ENCODE measurements at regions not wholly inside any gene's neighbourhood (a gene's known extent, or its start where the extent isn't known, plus 50 kb on each side); places are given as distances from the start of the nearest gene placed in this dataset.

DNA sequence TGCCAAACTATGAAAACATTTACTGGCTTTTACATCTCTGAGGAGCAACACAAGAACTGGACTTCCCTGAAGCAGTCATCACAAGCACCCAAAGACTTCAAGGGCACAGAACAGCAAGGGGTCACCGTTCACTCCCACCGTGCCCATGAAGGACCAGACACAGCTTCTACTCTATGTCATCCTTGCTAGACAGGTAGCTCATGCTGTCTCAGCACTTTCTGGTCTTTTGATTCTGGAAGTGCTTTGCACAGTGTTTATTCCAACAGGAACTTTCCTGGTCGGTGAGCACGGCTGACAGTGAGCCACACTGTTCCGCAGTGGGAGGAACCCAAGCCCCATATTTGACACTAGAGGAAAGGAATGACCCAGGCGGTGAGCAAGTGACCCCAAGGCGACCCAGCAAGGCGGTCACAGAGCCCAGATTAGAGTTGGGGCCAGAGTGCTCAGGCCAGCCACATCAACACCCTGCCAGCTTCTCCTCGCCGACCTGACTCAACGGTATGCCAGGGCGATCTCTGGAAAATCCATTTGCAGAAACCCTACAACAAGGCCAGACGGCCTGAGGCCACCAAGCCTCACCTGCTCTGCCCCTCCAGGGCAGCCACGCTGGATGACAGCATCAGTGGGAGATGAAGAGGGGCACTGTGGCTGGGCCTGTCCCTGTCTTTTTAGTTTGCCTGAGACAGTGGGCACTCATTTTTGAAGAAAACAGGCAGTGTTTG lies 318.6 kb downstream of the TCERG1L start:
- no peak for DNase-seq

DNA sequence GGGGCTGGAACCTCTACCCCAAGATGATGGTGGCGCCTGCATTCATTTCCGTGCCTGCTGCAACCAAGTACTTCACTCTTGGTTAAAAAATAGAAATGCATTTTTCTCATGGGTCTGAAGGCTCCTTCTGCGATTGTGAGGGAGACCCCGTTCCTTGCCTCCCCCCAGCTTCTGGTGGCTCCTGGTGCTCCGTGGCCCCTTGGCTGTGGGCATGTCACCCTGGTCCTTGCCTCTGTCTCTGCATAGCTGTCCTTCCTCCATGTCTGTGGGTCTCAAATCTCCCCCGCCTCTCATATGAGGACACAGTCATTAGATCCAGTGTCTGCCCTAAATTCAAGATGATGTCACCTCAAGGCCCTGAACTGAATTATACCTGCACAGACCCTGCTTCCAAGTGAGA lies 317.9 kb downstream of the TCERG1L start:
- DNase-seq: no peak

DNA sequence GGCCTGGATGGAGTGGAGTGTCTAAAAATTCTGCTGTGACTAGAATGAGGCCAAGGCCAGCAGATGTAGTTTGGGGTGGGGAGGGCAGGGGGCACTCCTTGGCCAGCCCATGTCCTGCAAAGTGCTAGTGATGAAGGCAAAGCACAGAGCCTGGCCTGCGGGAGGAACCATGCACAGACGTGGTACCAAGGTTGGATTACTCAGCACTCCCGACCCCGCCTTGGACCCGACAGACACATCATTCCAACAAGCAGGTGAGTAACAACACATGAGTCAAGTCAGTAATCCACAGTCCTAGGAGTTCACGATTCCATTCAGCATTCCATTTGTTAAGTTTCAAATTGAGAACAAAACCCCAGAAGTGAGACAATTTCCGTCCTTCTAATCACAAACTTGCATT lies 317.3 kb downstream of the TCERG1L start:
- no peak for DNase-seq

DNA sequence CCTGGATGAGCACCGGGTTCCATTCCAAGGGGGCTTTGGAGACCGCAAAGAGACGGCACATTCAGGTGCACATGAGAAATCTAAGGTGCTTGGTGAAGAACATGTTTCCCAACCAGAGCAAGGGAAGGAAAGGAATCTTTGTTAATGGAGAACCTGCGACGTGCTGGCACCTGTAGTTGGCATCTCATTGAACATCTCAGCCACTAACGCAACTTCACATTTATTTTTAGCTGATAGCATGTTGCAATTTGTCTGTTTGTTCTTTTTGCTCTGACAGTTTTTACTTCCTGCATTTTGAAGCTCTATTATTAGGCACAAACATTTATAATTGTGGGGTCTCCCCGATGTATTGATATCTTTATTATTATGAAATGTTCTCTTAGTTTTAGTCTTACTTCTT lies 316.7 kb downstream of the TCERG1L start:
- DNase-seq: no peak

DNA sequence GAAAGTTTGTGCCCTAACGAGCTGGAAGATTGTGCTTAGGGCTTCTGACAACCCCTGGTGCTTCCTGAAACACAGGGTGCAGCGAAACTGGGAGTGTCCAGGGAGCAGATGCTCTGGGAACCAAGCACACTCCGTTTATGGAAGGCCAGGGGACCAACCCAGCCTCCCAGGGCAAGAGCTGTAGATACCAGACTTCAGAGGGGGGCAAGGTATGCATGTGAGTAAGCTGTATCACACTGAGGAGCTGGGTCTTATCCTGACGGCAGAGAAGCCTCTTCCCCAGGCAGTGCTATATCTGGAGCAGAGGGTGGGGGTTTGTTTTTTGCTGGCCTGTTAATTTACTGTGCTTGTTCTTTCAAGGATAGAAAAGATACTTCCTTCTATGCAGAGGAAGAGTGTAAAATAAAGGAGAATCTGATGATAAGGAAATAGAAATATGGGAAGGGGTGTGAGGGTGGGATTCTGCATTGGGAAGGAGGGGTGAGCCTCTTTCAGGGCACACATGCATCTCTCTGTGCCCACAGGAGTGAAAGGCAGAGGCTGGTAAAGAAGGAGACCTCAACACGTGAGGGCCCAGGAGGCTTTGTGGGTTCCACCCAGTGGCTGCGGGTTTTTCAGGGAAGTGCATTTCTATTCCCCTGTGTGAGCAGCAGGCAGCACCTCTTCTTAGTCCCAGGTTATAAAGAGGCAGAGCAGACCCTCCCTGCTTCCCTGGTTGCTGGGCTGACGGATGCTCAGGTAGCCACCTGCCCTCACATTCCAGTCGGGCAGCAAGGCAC lies 314.1 kb downstream of the TCERG1L start:
- DNase-seq: no peak

DNA sequence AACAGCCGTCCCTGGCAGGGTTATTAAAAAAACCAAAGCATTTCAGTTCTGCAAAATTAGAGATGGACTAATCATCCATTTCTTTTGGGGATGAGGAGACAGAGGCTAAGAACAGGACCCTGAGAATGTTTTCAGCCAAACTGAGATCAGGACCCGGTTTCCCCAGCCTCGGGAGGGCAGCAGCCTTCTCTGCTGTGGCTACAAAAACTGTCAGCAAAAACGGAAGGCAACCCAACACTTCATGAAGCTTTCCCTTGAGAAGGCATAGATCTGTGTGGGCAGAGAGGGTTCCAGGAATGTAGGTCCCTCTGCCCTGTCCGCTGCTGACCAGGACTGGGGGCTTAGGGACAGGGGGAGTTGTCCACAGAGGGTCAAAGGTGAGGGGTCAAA lies 313.5 kb downstream of the TCERG1L start:
- no peak for DNase-seq

DNA sequence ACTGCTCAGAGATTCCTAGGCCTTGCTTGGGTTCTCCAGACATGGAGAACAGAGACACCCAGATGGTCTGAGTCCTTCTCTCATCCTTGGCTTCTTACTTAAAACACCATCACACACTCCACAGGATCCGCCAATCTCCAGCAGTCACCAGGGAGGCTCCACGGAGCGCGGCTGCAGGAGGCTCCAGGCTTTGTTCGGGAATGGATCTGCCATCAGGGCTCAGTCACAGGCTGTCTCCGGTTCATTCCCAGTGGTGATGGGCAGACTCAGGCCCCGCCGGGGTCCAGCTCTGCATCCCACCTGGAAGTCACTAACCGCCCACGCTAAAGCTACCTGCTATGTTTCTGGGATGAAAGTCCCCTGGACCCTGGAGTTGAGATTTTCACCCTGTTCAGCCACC lies 312.9 kb downstream of the TCERG1L start:
- no peak for DNase-seq

DNA sequence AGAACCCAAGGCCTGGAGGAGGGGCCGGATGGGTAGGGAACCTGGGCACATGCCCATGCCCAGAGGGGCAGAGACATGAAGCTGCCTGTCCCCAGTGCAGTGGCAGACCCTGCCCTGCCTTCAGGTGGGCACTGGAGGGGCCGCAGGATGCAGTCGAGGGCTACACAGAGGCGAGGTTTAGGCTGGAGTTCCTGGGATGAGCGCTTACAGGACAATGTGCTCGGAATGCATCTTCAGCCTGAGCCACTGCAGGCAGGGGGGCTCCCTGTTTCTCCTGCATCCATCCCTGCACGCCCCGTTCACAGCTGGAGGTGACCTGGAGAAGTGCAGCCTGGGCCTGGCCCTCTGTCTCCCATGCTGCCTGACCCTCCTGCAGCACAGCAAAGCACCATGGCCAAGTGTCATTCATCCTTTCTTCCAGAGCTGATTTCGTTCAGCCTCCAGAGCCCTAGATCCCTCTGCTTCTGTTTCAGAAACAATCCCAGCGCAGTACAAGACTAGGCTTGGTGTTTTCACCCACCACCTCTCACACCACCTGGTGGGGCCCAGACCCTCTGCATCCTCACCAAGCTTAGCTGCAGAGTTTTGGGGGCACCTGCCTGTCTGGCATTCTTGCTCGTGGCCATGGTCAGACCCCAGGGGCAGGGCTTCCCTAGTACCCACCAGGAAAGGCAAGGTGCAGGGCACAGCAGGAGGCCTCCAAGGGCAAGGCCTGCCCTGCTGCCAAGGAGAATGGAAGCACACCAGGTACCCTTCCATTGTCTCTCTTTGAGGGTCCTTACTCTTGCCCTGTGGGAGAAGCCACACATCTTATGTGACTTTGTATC lies 311.9 kb downstream of the TCERG1L start:
- no peak for DNase-seq

DNA sequence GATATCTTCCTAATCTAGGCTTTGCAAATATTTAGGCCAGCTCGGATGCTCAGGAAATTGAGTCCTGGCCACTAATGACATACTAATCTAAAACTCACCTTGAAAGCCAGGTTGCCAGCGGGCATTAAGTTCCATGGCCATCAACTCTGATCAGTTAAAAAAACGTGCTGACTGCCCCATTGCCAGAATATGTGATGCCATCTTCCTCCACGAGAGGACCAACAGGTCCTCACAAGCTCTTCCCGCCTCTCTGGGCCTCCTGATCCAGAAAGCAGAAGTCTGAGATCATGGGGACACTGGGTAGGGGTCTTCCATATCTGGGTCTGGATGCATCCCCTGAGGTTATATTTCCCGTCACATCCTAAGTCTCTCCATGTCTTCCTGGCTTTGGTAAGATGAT lies 311.3 kb downstream of the TCERG1L start:
- DNase-seq: no peak

DNA sequence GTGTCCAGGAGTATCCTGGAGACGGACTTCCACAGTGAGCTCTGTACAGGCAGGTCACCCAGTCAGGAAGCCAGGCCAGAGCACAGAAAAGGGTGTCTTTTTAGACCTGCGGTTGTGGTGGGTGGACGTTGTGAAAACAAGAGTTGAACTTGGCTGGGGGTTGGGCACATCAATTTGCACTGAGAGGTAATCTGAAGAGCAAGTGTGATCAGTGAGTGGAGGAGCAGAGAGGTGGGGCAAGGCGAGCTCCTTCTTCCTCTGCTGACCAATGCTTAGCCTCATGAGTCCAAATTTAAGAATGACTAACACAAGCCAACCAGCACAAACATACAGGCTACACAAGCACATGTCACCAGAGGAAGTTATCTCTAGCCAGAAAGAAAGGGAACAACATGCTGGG lies 310.8 kb downstream of the TCERG1L start:
- DNase-seq: no peak

DNA sequence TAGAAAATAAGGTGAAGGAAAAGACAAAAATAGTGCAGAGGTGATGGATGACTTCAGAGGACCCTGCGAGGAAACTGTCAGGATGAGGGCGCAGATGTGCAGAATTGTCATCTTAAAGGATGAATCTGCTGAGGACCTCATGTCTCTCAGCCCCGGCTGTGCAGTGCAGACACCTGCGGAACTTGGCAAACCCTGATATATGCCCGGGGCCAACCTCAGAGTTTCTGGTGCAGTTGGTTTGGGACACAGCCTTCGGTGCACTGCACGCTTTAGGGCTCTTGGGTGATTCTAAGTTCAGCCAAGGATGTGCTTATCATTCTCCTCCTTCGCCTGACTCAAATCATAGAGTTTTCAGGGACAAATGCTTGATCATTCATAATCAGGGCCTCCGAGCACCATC lies 310.1 kb downstream of the TCERG1L start:
- no peak for DNase-seq

DNA sequence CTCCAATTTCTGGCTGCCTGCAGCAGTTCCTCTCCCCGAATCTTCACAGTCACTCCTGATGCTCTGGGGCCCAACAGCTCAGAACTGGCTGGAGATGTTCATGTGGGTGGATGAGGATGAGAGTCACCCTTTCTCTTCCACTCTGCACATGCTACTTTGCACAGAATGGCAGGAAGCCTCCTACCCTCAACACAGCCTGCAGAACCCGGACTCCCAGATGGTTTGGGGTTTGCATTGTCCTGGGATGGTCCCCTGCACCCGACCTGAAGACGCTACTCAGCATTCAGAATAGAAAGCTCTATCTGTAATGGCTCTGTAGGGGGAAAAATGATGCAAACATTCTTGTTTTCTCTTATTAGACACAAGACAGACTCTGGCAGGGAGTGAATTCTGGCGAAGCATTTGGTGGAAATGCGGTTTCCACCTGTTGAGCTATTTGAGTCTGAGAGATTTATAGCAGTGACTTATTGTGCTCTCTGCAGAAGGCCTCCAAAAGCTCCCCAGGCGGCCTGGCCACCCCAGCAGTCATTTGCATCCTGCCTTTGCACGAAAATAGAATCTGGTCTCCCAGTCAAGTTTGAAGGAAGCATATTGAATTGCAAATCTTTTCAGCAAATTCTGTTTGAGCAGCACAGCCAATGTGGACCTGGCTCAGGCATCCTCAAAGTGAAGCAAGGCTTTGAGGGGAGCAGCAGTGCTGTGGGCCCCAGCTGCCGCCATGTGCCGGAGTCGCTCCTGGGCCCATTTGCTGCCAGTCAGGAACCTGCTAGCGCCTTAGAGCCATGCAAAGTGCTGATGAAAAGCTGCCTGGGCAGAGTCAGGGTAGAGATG lies 309.3 kb downstream of the TCERG1L start:
- no peak for DNase-seq

DNA sequence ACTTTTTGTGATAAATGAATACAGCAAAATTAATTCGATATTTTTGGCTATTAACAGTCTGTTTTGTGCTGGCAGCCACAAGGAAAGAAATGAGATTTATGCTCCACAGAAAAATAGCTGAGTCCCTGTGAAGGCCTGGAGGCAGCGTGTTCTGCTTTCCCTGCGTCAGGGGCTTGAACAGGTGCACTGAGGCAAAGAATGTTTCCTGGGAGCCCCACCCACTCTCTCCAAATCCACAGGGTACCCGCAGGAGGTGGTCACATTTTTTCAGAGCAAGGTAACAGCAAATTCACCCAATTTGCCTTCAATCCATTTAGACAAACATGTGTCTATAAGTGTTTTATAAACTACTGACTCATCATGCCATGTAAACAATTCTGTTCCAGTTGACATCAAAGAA lies 308.1 kb downstream of the TCERG1L start:
- DNase-seq: no peak

DNA sequence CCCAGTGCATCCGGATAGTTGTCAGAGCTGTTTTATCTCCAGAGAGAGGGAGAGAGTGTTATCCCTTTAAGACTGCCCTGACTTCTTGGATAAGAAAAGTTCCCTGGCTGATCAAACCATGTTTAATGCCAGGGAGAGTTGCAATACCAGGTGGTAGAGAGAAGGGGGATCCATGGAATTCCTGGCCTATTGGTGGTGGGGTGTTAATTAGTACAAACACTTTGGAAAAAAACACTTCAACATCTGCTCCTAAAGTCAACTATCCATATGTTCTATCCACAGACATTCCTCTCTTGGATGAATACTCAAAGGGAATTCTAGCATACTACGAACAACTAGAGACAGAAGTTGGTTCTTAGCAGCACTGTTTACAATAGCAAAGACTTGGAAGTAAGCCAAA lies 307.2 kb downstream of the TCERG1L start:
- no peak for DNase-seq

DNA sequence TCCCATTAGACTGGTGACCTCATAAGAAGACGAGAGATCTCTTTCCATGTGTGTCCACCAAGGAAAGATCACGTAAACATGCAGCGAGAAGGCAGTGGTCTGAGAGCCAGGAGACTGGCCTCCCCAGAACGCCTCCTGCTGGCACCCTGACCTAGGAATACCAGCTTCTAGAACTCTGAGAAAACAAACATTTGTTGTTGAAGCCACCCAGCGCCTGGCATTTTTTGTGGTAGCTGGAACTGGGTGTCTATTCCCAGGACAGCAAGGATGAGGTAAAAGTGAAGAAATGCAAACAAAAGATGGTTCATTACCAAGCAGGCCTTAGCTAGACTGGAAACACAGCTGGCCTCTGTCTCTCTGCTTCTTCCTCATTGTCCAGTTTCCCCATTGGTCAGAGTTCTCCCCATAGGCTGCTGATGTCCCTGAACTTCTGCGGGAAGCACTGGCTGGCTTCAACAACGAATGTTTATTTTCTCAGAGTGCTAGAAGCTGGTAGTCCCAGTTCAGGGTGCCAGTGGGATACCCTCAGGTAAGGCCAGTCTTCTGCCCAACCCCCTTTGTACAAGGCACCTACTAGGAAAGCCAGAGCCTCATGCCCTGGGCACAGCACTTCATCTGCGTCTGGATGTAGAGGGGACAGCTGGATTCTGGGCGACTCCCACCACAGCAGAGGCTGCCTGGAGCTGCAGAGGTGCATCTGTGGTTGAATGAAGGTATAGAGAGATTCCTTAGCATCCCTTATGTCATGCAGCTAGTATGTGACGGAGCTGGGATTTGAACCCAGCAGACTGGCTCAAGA lies 304.9 kb downstream of the TCERG1L start:
- DNase-seq: no peak

DNA sequence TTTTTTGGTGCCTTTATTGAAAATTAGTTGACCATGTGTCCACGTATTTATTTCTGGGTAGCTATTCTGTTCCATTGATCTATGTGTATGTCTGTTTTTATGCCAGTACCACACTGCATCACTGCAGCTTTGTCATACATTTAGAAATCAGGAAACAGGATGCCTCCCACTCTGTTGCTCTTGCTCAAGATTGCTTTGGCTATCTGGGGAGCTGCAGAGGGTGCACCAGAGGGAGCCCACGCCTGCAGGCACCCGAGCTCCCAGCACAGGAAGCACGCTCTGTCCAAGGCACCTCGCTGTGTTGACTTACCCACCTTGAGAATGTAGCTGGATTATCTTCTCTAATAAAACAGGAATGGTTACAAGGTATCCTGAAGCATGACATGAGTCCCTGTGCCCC lies 301.7 kb downstream of the TCERG1L start:
- no peak for DNase-seq

DNA sequence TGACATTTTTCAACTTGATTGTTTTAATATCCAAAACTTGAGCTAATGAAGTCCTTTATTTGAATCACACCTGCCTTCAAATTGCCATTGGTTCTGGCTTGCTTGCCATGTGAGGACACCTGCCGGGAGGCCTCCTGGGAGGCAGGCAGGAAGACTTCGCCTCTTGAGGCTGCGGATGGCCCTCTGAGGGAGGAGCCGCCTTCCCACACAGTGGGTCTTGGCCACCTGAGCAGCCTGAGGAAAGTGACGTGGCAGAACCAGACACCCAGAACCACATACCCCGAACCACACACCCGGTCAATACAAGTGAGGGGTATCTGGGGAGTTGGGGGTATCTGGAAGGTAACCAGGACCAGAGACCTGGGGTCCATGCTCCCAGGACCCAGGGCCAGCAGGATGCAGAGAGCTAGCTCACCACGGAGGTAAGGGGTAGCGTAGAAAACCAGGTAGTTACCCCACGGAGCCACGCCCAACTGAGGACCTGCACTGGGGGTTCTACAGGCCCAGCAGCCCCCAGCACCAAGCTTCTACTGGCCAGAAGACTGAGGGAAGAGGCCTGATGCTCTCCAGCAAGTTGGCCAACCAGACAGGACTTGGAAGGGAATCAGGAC lies 300.5 kb downstream of the TCERG1L start:
- DNase-seq: no peak

DNA sequence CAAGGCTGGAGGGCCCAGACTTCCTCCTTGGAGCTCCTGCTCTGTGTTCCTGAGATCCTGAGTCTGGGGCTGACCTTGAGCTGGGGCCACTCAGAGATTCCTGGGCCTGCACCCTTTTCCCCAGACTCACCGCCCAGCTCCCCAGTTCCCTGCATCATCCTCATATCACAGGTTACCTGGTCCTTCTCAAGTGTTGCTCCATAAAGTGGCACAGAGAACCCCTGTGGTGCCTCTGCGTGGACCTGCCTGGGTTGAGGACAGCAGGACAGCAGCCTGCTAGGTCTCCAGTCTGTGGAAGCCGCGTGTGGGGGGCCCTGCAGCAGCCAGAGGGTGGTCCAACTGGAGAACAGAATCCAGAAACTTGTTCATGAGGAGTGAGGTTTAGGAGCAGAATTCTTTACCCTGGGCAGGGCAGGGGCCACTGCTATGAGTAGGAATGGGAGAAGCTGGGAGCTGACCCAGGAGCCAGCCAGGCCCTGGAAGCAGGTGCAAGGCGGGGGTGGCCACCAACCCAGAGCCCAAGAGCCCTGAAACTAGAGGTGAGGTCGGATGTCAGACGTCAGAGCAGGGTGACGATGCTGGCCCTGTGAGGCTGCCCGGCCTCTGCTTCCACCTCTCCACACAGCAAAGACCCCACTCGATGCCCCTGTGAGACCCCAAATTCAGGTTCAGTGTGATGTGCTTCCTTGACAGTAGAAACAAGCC lies 299.4 kb downstream of the TCERG1L start:
- no peak for DNase-seq

DNA sequence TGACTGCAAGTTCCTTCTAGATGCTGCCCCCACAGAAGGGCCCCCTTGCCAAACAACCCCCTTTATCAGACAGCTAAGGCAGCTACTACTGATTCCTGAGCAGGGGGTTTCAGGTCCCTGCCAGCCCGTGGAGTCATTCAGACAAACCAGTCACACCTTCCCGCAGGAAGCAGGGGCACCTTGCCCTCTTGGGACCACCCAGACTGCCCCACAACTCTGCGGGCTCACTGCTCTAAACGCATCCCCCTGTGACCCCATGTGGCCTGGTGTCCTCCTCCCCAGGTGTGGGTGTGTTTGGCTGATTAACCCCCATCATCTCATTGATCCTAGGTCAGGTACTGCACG lies 298.9 kb downstream of the TCERG1L start:
- DNase-seq: no peak

DNA sequence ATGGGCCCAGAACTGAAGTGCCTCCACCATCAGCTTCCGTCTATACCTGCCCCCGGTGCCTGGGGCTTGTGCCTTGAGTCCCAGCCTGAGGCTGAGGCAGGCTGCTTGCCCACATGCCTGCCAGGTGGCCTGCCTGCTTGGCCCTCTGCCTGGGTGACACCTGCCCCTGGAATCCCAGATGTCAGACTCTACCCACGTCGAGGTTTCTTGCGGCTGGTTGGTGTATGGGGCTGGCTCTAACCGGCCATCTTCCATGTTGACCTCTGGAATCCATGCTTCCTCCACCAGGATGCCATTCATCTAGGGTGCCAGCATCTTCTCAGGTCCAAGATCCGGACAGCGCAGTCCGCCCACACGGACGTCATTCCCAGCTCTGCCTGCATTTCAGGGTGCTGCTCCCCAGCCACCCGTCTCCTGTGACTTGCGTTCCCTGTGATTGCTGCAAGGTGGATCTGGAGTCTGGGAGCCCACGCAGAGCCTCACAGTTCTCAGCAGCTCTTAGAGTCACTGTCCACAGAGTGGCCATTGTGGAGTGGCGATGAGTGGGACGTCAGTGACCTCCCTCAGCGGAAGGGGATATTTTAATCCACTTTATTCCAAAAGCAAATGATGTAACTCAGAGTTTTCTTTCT lies 298.1 kb downstream of the TCERG1L start:
- no peak for DNase-seq

DNA sequence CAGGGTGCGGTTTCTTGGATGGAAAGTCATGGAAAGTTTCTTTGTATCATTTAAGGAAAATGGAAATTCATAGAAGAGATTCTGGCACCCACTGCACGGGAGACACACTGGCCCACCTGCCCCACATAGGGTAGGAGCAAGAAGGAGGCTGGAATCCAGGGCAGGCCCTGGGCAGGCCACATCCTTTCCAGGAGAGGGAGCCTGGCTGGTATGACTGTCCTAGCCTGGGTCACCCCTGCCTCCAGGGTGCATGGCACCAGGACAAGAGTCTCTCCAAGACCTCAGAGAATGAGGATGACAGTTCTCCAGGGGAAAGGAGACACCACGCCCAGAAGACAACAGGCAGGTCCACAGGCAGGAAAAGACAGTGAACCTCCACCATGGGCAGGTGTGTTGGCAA lies 297.2 kb downstream of the TCERG1L start:
- DNase-seq: no peak
